Kidney (tissue), 13 donors: ENCODE measurements at regions not wholly inside any gene's neighbourhood (a gene's known extent, or its start where the extent isn't known, plus 50 kb on each side); places are given as distances from the start of the nearest gene placed in this dataset.
A peak's percentile ranks its signal among the peaks of the same experiment; 100 is the strongest.

Experiments
- DNase-seq, 5 donors: peaks; one replicate each; pipeline ENCODE4 v3.0.0-alpha.2; 2013 to 2020
- FAIRE-seq: peaks from 2 replicates; lab custom pipeline; 2012; peaks lifted over from hg19 to GRCh38; lab: Jason Lieb, UNC
- H3K27ac ChIP-seq, 2 donors: one replicate each; pipeline ENCODE4 v1.7.0; 2013; ENCODE audit warnings: low read depth in 2 of 2, low read length in 2 of 2, inconsistent platforms in 1 of 2
- H3K27me3 ChIP-seq: one replicate; pipeline ENCODE4 v1.7.1; 2013; ENCODE audit warnings: low read length, inconsistent platforms; ENCODE audit not compliant: control insufficient read depth, insufficient read depth
- H3K36me3 ChIP-seq, 3 donors: one replicate each; pipeline versions ENCODE4 v1.7.0 to v1.7.1; 2013; ENCODE audit warnings: low read length in 3 of 3, control low read depth in 1 of 3, inconsistent platforms in 1 of 3; ENCODE audit not compliant: insufficient read depth in 3 of 3, control insufficient read depth in 2 of 3
- H3K4me1 ChIP-seq, 3 donors: one replicate each; pipeline versions ENCODE4 v1.7.0 to v1.7.1; 2013; ENCODE audit warnings: low read length in 3 of 3, inconsistent platforms in 1 of 3, low read depth in 1 of 3; ENCODE audit not compliant: control insufficient read depth in 2 of 3, insufficient read depth in 2 of 3
- H3K4me3 ChIP-seq, 3 donors: one replicate each; pipeline versions ENCODE4 v1.7.0 to v1.8.1; 2013; ENCODE audit warnings: low read length in 3 of 3, control low read depth in 1 of 3, inconsistent platforms in 1 of 3
- H3K9ac ChIP-seq, 3 donors: one replicate each; pipeline versions ENCODE4 v1.7.0 to v1.7.1; 2013; ENCODE audit warnings: low read length in 3 of 3, control low read depth in 1 of 3, inconsistent platforms in 1 of 3
- H3K9me3 ChIP-seq, 3 donors: one replicate each; pipeline versions ENCODE4 v1.7.0 to v1.7.1; 2013; ENCODE audit warnings: low read length in 3 of 3, control low read depth in 1 of 3, inconsistent platforms in 1 of 3; ENCODE audit not compliant: control insufficient read depth in 2 of 3, insufficient read depth in 1 of 3
- CTCF ChIP-seq: IDR thresholded peaks from 3 replicates; pipeline ENCODE4 v1.5.1; 2012; ENCODE audit warnings: mild to moderate bottlenecking, moderate library complexity, borderline replicate concordance; ENCODE audit not compliant: insufficient read depth; ENCODE audit errors: extremely low read depth
- intact Hi-C: fragments of 100-400 bp; cut with DNase I; formaldehyde crosslinking; loops from one replicate; pipeline ENCODE4 v1.11.1; 2022
- donor health status: control.
- donor health status: control.
- donor health status: control.
- donor health status: control.
- donor health status: control.
- donor health status: DM: yes; HTN: yes; CAD: no.
- donor health status: Normal renal cell carcinoma (clear cell type).

GRCh38 chr16:88299751-88300462 lies 82.9 kb upstream of the ZNF469 start:
- DNase-seq: peak in 1 of 5 donors; percentile 51

GRCh38 chr16:88300463-88300835 lies 82.3 kb upstream of the ZNF469 start:
- Histone ChIP-seq H3K36me3 (no peaks in the 10 kb centered on the region), H3K27me3 (no peaks in the 10 kb centered on the region), H3K27ac (no peak overlapping the region), H3K9me3 (peaks cover 0 to 3% (median 0%) of the 10 kb centered on the region in 3 donors), H3K4me3 (no peak overlapping the region), H3K4me1 (peaks cover 0 to 3% (median 0%) of the 10 kb centered on the region in 3 donors), H3K9ac (no peak overlapping the region)
- FAIRE-seq (no peak), DNase-seq (peak in 1 of 5 donors; percentile 29)
- TF ChIP-seq CTCF: no peak
- intact Hi-C loops: no loop called here

More at GRCh38 chr16:88299751-88300462, 82.9 kb upstream of the ZNF469 start:
- Histone ChIP-seq H3K36me3 (no peaks in the 10 kb centered on the region), H3K9ac (no peak overlapping the region), H3K27me3 (no peaks in the 10 kb centered on the region), H3K4me3 (no peak overlapping the region), H3K9me3 (peaks cover 0 to 3% (median 0%) of the 10 kb centered on the region in 3 donors), H3K27ac (no peak overlapping the region), H3K4me1 (no peaks in the 10 kb centered on the region)
- no peak for TF ChIP-seq CTCF
- FAIRE-seq: no peak
- intact Hi-C loops: no loop called here

GRCh38 chr16:88301431-88301830 lies 81.3 kb upstream of the ZNF469 start:
- H3K9ac ChIP-seq: no peak overlapping the region
- no peak overlapping the region for H3K4me3 ChIP-seq
- intact Hi-C loops: no loop called here
- peak in 1 of 5 donors; percentile 41 for DNase-seq
- peaks cover 0 to 3% (median 1%) of the 10 kb centered on the region in 3 donors for H3K9me3 ChIP-seq
- no peaks in the 10 kb centered on the region for H3K36me3 ChIP-seq
- no peaks in the 10 kb centered on the region for H3K27me3 ChIP-seq
- no peak for TF ChIP-seq CTCF
- no peak overlapping the region for H3K27ac ChIP-seq
- peaks cover 0 to 6% (median 0%) of the 10 kb centered on the region in 3 donors for H3K4me1 ChIP-seq
- FAIRE-seq: no peak
